Testis (tissue), 2 donors: ENCODE measurements at regions not wholly inside any gene's neighbourhood (a gene's known extent, or its start where the extent isn't known, plus 50 kb on each side); places are given as distances from the start of the nearest gene placed in this dataset.
"Not testable (repeated sequence)": the region's sequence is repeated elsewhere in the genome, so short reads cannot be mapped to it uniquely, and the experiment has no call there.

Experiments used
- DNase-seq: peaks from one replicate; pipeline ENCODE4 v3.0.0-alpha.2; 2019
- H3K27ac ChIP-seq, 2 donors: fragments of 200-600 bp; sonication (generic); one replicate each; pipeline ENCODE4 v1.5.1; 2019
- H3K27me3 ChIP-seq: fragments of 200-600 bp; sonication (generic); one replicate; pipeline ENCODE4 v1.5.1; 2019
- H3K36me3 ChIP-seq: fragments of 200-600 bp; sonication (generic); one replicate; pipeline ENCODE4 v1.5.1; 2017; ENCODE audit warnings: low read depth; ENCODE audit errors: missing control alignments
- H3K4me1 ChIP-seq: fragments of 200-600 bp; sonication (generic); one replicate; pipeline ENCODE4 v1.5.1; 2019
- H3K4me3 ChIP-seq, 2 donors: fragments of 200-600 bp; sonication (generic); one replicate each; pipeline ENCODE4 v1.5.1; 2017 to 2019
- H3K9me3 ChIP-seq: fragments of 200-600 bp; sonication (generic); one replicate; pipeline ENCODE4 v1.5.1; 2017
- POLR2A ChIP-seq: fragments of 450-650 bp; IDR thresholded peaks from one replicate; pipeline ENCODE4 v1.6.1; 2017; ENCODE audit warnings: antibody characterized with exemption, mild to moderate bottlenecking, moderate library complexity
- WGBS, 2 donors: methylation state at CpG; one replicate each; pipeline ENCODE4 v1.1.5; 2018; 5-methylcytosine and 5-hydroxymethylcytosine counted together
- intact Hi-C: fragments of 100-400 bp; cut with DNase I; formaldehyde crosslinking; loops from one replicate; pipeline ENCODE4 v1.15.1; 2023; ENCODE audit warnings: low total_unique reads
- TF ChIP-seq, protein P1 (sequence below), 3 experiments: fragments of 450-650 bp in 2 of 3; fragments of 200-600 bp in 1 of 3; sonication (generic) in 1 of 3; IDR thresholded peaks; one replicate each; pipeline ENCODE4 v1.5.1; 2016 to 2019; ENCODE audit warnings: antibody characterized with exemption in 3 of 3, mild to moderate bottlenecking in 2 of 3, moderate library complexity in 1 of 3

DNA sequence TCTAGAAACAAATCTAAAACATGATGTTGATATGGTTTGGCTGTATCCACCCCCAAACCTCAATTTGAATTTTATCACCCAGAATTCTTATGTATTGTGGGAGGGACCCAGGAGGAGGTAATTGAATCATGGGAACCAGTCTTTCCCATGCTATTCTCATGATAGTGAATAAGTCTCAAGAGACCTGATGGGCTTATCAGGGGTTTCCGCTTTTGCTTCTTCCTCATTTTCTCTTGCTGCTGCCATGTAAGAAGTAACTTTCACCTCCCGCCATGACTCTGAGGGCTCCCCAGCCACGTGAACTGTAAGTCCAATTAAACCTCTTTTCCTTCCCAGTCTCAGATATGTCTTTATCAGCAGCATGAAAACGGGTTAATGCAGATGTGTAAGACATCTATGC, 232.7 kb upstream of the ONECUT1 start:
- Histone ChIP-seq H3K36me3 (no peaks in the 10 kb centered on the region), H3K27ac (no peak overlapping the region), H3K9me3 (no peaks in the 10 kb centered on the region), H3K4me3 (no peak overlapping the region), H3K4me1 (no peaks in the 10 kb centered on the region), H3K27me3 (no peaks in the 10 kb centered on the region)
- intact Hi-C loops: no loop called here
- TF ChIP-seq POLR2A: no peak
- TF ChIP-seq, protein P1, sequence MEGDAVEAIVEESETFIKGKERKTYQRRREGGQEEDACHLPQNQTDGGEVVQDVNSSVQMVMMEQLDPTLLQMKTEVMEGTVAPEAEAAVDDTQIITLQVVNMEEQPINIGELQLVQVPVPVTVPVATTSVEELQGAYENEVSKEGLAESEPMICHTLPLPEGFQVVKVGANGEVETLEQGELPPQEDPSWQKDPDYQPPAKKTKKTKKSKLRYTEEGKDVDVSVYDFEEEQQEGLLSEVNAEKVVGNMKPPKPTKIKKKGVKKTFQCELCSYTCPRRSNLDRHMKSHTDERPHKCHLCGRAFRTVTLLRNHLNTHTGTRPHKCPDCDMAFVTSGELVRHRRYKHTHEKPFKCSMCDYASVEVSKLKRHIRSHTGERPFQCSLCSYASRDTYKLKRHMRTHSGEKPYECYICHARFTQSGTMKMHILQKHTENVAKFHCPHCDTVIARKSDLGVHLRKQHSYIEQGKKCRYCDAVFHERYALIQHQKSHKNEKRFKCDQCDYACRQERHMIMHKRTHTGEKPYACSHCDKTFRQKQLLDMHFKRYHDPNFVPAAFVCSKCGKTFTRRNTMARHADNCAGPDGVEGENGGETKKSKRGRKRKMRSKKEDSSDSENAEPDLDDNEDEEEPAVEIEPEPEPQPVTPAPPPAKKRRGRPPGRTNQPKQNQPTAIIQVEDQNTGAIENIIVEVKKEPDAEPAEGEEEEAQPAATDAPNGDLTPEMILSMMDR (IDR thresholded peaks at IDR 0.05): no peak
- WGBS, 2 donors: 71 to 73% methylated on average over 4 of the region's 4 CpGs
- DNase-seq: no peak

DNA sequence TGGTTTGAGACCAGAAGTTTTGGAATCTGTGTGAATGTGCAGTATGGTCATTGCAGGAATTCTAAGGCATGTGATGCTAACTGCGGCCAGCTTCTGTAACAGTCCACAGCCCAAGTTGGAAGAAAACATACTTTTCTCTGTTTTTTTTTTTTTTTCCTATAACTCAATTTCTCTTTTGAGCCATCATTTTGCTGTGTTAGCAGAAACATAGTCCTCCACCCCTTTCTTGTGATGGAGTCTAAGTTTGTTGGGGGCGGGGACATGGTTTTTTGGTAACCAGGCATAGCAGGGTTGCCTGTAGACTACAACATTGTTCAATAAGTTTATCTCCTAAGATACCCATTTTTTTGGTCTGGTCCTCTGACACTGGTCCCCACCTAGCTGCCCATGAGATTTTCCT, 223.2 kb upstream of the ONECUT1 start:
- 86 to 97% methylated on average over 2 of the region's 2 CpGs for WGBS, 2 donors
- H3K27ac ChIP-seq: no peak overlapping the region
- TF ChIP-seq, protein P1 (IDR thresholded peaks at IDR 0.05): no peak
- TF ChIP-seq POLR2A: no peak
- DNase-seq: no peak
- no peaks in the 10 kb centered on the region for H3K9me3 ChIP-seq
- H3K27me3 ChIP-seq: no peaks in the 10 kb centered on the region
- intact Hi-C loops: no loop called here
- H3K4me1 ChIP-seq: no peaks in the 10 kb centered on the region
- no peak overlapping the region for H3K4me3 ChIP-seq
- no peaks in the 10 kb centered on the region for H3K36me3 ChIP-seq

DNA sequence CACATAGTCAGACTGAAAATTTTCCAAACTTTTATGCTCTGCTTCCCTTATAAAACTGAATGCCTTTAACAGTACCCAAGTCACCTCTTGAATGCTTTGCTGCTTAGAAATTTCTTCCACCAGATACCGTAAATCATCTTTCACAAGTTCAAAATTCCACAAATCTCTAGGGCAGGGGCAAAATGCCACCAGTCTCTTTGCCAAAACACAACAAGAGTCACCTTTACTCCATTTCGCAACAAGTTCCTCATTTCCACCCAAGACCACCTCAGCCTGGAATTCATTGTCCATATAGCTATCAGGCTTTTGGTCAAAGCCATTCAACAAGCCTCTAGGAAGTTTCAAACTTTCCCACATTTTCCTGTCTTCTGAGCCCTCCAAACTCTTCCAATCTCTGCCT, 221.6 kb upstream of the ONECUT1 start:
- H3K27me3 ChIP-seq, H3K36me3 ChIP-seq, H3K27ac ChIP-seq, H3K4me1 ChIP-seq, H3K4me3 ChIP-seq, intact Hi-C loops, DNase-seq, H3K9me3 ChIP-seq: not testable (repeated sequence)
- WGBS, 2 donors: 92 to 94% methylated on average over 2 of the region's 2 CpGs

DNA sequence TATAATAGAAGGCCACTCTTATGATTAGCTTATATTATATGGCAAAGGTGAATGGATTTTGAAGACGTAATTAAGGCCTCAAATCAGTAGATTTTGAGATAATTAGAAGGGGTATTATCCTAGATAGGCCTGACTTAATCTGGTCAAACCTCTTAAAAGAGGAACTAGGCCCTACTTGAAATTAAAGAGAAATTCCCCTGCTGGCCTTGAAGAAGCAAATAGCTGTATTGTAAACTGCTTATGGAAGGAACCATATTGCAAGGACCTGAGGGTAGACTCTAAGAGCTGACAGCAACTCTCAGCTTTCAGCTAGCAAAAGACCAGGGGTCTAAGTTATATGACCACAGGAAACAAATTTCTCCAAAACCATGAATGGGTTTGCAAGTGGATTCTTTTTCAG, 219.0 kb upstream of the ONECUT1 start:
- no peak for DNase-seq
- Histone ChIP-seq H3K4me3 (no peak overlapping the region), H3K4me1 (no peaks in the 10 kb centered on the region), H3K27me3 (no peaks in the 10 kb centered on the region), H3K9me3 (no peaks in the 10 kb centered on the region), H3K27ac (no peak overlapping the region), H3K36me3 (no peaks in the 10 kb centered on the region)
- intact Hi-C loops: no loop called here
- TF ChIP-seq, protein P1 (IDR thresholded peaks at IDR 0.05): no peak
- no peak for TF ChIP-seq POLR2A
- 64 to 81% methylated on average over 1 of the region's 1 CpG for WGBS, 2 donors

DNA sequence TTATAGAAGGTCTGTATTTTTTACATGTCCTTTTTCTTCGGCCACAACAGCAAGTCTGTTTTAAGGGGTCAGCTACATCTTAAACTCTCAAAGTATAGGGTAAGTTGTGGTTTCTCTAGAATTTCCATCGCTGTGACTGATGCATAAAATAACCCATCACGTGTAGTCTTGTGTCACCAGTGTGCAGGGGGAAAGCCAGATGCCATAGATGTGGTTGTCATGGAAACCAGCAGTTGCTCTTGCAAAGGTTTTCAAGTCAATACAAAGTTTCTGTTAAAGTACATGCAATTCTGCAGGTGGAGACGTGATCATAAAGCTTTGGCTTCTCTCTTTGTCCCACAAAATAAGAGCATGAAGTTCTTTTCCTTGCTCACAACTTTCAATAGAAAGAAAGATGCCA, 210.3 kb upstream of the ONECUT1 start:
- no peaks in the 10 kb centered on the region for H3K36me3 ChIP-seq
- no peaks in the 10 kb centered on the region for H3K9me3 ChIP-seq
- H3K4me1 ChIP-seq: no peaks in the 10 kb centered on the region
- intact Hi-C loops: no loop called here
- H3K27me3 ChIP-seq: no peaks in the 10 kb centered on the region
- no peak overlapping the region for H3K4me3 ChIP-seq
- no peak overlapping the region for H3K27ac ChIP-seq
- 55 to 63% methylated on average over 4 of the region's 4 CpGs for WGBS, 2 donors
- TF ChIP-seq, protein P1 (IDR thresholded peaks at IDR 0.05): no peak
- TF ChIP-seq POLR2A: no peak
- no peak for DNase-seq
